ENCODE measurements at regions not wholly inside any gene's neighbourhood (a gene's known extent, or its start where the extent isn't known, plus 50 kb on each side); places are given as distances from the start of the nearest gene placed in this dataset.

DNA sequence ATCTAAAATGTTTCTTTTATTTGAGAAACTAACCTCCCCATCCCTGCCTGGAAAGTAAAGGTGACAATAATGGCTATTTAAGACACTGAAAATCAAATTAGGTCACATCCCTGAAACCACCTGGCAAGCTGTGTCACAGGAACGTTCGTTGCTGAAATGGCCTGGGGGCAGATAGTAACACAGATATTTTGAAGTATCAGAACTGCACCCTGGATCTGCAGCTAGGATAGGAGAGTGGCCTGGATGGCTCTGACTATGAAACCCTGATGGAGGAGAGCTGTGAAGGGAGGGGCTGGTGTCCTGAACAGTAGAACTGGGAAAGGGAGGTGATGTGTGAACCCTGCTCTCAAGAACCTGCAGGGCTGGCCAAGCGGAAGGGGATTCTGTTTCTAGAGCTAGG is 648.3 kb upstream of the CFAP20DC start:
- TF ChIP-seq, protein P1, sequence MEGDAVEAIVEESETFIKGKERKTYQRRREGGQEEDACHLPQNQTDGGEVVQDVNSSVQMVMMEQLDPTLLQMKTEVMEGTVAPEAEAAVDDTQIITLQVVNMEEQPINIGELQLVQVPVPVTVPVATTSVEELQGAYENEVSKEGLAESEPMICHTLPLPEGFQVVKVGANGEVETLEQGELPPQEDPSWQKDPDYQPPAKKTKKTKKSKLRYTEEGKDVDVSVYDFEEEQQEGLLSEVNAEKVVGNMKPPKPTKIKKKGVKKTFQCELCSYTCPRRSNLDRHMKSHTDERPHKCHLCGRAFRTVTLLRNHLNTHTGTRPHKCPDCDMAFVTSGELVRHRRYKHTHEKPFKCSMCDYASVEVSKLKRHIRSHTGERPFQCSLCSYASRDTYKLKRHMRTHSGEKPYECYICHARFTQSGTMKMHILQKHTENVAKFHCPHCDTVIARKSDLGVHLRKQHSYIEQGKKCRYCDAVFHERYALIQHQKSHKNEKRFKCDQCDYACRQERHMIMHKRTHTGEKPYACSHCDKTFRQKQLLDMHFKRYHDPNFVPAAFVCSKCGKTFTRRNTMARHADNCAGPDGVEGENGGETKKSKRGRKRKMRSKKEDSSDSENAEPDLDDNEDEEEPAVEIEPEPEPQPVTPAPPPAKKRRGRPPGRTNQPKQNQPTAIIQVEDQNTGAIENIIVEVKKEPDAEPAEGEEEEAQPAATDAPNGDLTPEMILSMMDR (IDR thresholded peaks at IDR 0.05; ENCODE audit: poor library complexity, severe bottlenecking): no peak
- ATAC-seq (ENCODE audit: low read depth): no peak
- Histone ChIP-seq H3K36me3 (ENCODE audit: low read depth) (no peaks in the 10 kb centered on the region), H3K27ac (ENCODE audit: poor library complexity, severe bottlenecking) (no peak overlapping the region), H3K27me3 (ENCODE audit: insufficient read depth, poor library complexity, severe bottlenecking) (no peaks in the 10 kb centered on the region), H3K4me3 (ENCODE audit: severe bottlenecking) (no peak overlapping the region), H3K4me1 (ENCODE audit: insufficient read depth, poor library complexity, severe bottlenecking) (no peaks in the 10 kb centered on the region), H3K9me3 (ENCODE audit: severe bottlenecking) (no peaks in the 10 kb centered on the region)
- no peak for DNase-seq (ENCODE audit: low spot score)

DNA sequence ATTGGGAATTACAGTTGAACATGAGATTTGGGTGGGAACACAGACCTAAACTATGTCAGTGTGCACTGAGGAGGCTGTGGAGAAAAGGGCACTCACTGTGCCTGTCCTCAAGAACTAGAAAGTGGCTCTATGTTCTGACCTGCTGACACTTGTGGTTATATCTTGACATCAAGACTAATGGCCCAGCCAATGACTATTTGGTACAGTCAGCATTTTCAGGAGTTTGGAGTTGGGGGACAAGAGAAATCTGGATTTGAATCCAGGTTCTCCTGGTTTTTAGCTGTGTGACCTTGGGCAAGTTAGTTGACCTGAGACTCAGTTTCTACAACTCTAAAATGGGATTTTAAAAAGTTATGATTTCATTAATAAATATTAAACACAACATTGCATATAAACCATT is 647.0 kb upstream of the CFAP20DC start:
- H3K4me3 ChIP-seq (ENCODE audit: severe bottlenecking): no peak overlapping the region
- H3K4me1 ChIP-seq (ENCODE audit: insufficient read depth, poor library complexity, severe bottlenecking): no peaks in the 10 kb centered on the region
- no peaks in the 10 kb centered on the region for H3K9me3 ChIP-seq (ENCODE audit: severe bottlenecking)
- no peaks in the 10 kb centered on the region for H3K36me3 ChIP-seq (ENCODE audit: low read depth)
- DNase-seq (ENCODE audit: low spot score) (no peak), ATAC-seq (ENCODE audit: low read depth) (no peak)
- H3K27ac ChIP-seq (ENCODE audit: poor library complexity, severe bottlenecking): no peak overlapping the region
- H3K27me3 ChIP-seq (ENCODE audit: insufficient read depth, poor library complexity, severe bottlenecking): no peaks in the 10 kb centered on the region
- TF ChIP-seq, protein P1 (IDR thresholded peaks at IDR 0.05; ENCODE audit: poor library complexity, severe bottlenecking): no peak

DNA sequence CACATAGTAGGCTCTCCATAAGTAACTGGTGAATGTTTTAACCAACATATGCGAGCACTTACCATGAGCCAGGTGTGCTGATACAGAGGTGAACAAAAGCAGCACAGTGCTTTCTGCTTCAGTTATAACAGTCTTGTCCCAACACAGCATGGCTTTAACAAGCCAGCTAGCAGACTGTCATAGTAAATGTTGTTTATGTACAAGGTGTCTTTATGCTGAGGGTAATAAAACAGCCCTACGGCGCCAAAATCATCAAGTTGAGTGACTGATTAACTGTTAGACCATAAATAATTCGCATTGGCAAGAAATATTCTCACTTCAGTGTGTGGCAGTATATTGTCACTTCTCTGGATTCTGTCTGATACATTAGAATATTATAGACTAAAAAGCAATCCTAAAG is 646.0 kb upstream of the CFAP20DC start:
- DNase-seq (ENCODE audit: low spot score) (no peak), ATAC-seq (ENCODE audit: low read depth) (no peak)
- no peak overlapping the region for H3K27ac ChIP-seq (ENCODE audit: poor library complexity, severe bottlenecking)
- no peaks in the 10 kb centered on the region for H3K36me3 ChIP-seq (ENCODE audit: low read depth)
- H3K27me3 ChIP-seq (ENCODE audit: insufficient read depth, poor library complexity, severe bottlenecking): no peaks in the 10 kb centered on the region
- H3K4me3 ChIP-seq (ENCODE audit: severe bottlenecking): no peak overlapping the region
- TF ChIP-seq, protein P1 (IDR thresholded peaks at IDR 0.05; ENCODE audit: poor library complexity, severe bottlenecking): no peak
- no peaks in the 10 kb centered on the region for H3K9me3 ChIP-seq (ENCODE audit: severe bottlenecking)
- no peaks in the 10 kb centered on the region for H3K4me1 ChIP-seq (ENCODE audit: insufficient read depth, poor library complexity, severe bottlenecking)

- Histone ChIP-seq H3K4me1 (ENCODE audit: insufficient read depth, poor library complexity, severe bottlenecking) (no peaks in the 10 kb centered on the region), H3K27ac (ENCODE audit: poor library complexity, severe bottlenecking) (no peak overlapping the region), H3K36me3 (ENCODE audit: low read depth) (no peaks in the 10 kb centered on the region), H3K9me3 (ENCODE audit: severe bottlenecking) (no peaks in the 10 kb centered on the region), H3K4me3 (ENCODE audit: severe bottlenecking) (no peak overlapping the region), H3K27me3 (ENCODE audit: insufficient read depth, poor library complexity, severe bottlenecking) (no peaks in the 10 kb centered on the region)
- no peak for ATAC-seq (ENCODE audit: low read depth)
- TF ChIP-seq, protein P1 (IDR thresholded peaks at IDR 0.05; ENCODE audit: poor library complexity, severe bottlenecking): no peak
- no peak for DNase-seq (ENCODE audit: low spot score)
These were observed 642.3 kb upstream of the CFAP20DC start for GRCh38 chr3:59692117-59692516.

DNA sequence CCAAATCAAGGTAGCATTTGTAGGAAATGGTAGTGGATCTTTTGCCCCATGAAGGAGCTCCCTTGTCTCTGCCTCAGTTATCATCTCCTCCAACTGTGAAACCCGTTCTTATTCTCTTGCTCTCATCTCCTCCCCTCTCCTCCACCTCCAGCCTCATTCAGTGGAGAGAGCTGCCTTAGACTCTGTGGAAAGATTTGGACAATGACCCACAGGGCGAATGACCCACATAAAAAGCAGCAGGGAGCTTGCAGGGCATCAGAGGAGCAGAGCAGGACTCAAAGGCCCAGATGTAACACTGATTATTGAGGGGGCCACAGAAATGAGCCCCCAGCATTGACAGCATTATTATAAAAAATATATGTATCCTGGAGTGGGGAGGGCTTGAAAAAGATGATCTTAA is 641.1 kb upstream of the CFAP20DC start:
- H3K36me3 ChIP-seq (ENCODE audit: low read depth): no peaks in the 10 kb centered on the region
- DNase-seq (ENCODE audit: low spot score): no peak
- TF ChIP-seq, protein P1 (IDR thresholded peaks at IDR 0.05; ENCODE audit: poor library complexity, severe bottlenecking): no peak
- no peaks in the 10 kb centered on the region for H3K27me3 ChIP-seq (ENCODE audit: insufficient read depth, poor library complexity, severe bottlenecking)
- H3K4me1 ChIP-seq (ENCODE audit: insufficient read depth, poor library complexity, severe bottlenecking): no peaks in the 10 kb centered on the region
- no peak overlapping the region for H3K27ac ChIP-seq (ENCODE audit: poor library complexity, severe bottlenecking)
- no peaks in the 10 kb centered on the region for H3K9me3 ChIP-seq (ENCODE audit: severe bottlenecking)
- ATAC-seq (ENCODE audit: low read depth): no peak
- no peak overlapping the region for H3K4me3 ChIP-seq (ENCODE audit: severe bottlenecking)

All from RWPE2 (cell line).